ENCODE measurements at regions not wholly inside any gene's neighbourhood (a gene's known extent, or its start where the extent isn't known, plus 50 kb on each side); places are given as distances from the start of the nearest gene placed in this dataset.

GRCh38 chr11:91314521-91314920 lies 910.1 kb upstream of the FAT3 start:
- H3K27ac Mint-ChIP-seq, result no peak overlapping the region
- H3K36me3 Mint-ChIP-seq (ENCODE audit: low read depth), result no peaks in the 10 kb centered on the region
- H3K4me3 Mint-ChIP-seq, result no peak overlapping the region
- H3K4me1 Mint-ChIP-seq, result no peaks in the 10 kb centered on the region
- no peak for TF ChIP-seq CTCF (IDR thresholded peaks at IDR 0.05; ENCODE audit: unreplicated experiment in 3 of 3)
- peaks cover 8% of the 10 kb centered on the region for H3K27me3 Mint-ChIP-seq (ENCODE audit: low read depth)
- peaks cover 14% of the 10 kb centered on the region for H3K9me3 Mint-ChIP-seq

GRCh38 chr11:91312541-91312940 lies 912.1 kb upstream of the FAT3 start:
- Mint-ChIP-seq H3K36me3 (ENCODE audit: low read depth) (no peaks in the 10 kb centered on the region), H3K4me3 (no peak overlapping the region), H3K27me3 (ENCODE audit: low read depth) (peaks cover 8% of the 10 kb centered on the region), H3K27ac (no peak overlapping the region), H3K4me1 (no peaks in the 10 kb centered on the region), H3K9me3 (peaks cover 7% of the 10 kb centered on the region)
- TF ChIP-seq CTCF (IDR thresholded peaks at IDR 0.05; ENCODE audit: unreplicated experiment in 3 of 3), result no peak

GRCh38 chr11:91310085-91310484 lies 914.5 kb upstream of the FAT3 start:
- TF ChIP-seq CTCF (IDR thresholded peaks at IDR 0.05; ENCODE audit: unreplicated experiment in 3 of 3), result no peak
- H3K27me3 Mint-ChIP-seq (ENCODE audit: low read depth), result peaks cover 6% of the 10 kb centered on the region
- no peak overlapping the region for H3K27ac Mint-ChIP-seq
- H3K4me1 Mint-ChIP-seq, result no peaks in the 10 kb centered on the region
- no peak overlapping the region for H3K4me3 Mint-ChIP-seq
- no peaks in the 10 kb centered on the region for H3K36me3 Mint-ChIP-seq (ENCODE audit: low read depth)
- H3K9me3 Mint-ChIP-seq, result peaks cover 7% of the 10 kb centered on the region

GRCh38 chr11:91308069-91308468 lies 916.5 kb upstream of the FAT3 start:
- Mint-ChIP-seq H3K9me3 (peaks cover 7% of the 10 kb centered on the region), H3K27me3 (ENCODE audit: low read depth) (peaks cover 5% of the 10 kb centered on the region), H3K4me1 (no peaks in the 10 kb centered on the region), H3K4me3 (no peak overlapping the region), H3K27ac (no peak overlapping the region), H3K36me3 (ENCODE audit: low read depth) (no peaks in the 10 kb centered on the region)
- TF ChIP-seq CTCF (IDR thresholded peaks at IDR 0.05; ENCODE audit: unreplicated experiment in 3 of 3), result no peak

- Mint-ChIP-seq H3K4me3 (no peak overlapping the region), H3K36me3 (ENCODE audit: low read depth) (no peaks in the 10 kb centered on the region), H3K27me3 (ENCODE audit: low read depth) (peaks cover 5% of the 10 kb centered on the region), H3K9me3 (peaks cover 7% of the 10 kb centered on the region), H3K27ac (no peak overlapping the region), H3K4me1 (no peaks in the 10 kb centered on the region)
- no peak for TF ChIP-seq CTCF (IDR thresholded peaks at IDR 0.05; ENCODE audit: unreplicated experiment in 3 of 3)
Measured at GRCh38 chr11:91305402-91305801, 919.2 kb upstream of the FAT3 start.

GRCh38 chr11:91303749-91304148 lies 920.9 kb upstream of the FAT3 start:
- Mint-ChIP-seq H3K4me1 (no peaks in the 10 kb centered on the region), H3K9me3 (no peaks in the 10 kb centered on the region), H3K4me3 (no peak overlapping the region), H3K36me3 (ENCODE audit: low read depth) (no peaks in the 10 kb centered on the region), H3K27me3 (ENCODE audit: low read depth) (no peaks in the 10 kb centered on the region), H3K27ac (no peak overlapping the region)
- no peak for TF ChIP-seq CTCF (IDR thresholded peaks at IDR 0.05; ENCODE audit: unreplicated experiment in 3 of 3)

Data from nephron (organoid).